ENCODE measurements at regions not wholly inside any gene's neighbourhood (a gene's known extent, or its start where the extent isn't known, plus 50 kb on each side); places are given as distances from the start of the nearest gene placed in this dataset.

DNA sequence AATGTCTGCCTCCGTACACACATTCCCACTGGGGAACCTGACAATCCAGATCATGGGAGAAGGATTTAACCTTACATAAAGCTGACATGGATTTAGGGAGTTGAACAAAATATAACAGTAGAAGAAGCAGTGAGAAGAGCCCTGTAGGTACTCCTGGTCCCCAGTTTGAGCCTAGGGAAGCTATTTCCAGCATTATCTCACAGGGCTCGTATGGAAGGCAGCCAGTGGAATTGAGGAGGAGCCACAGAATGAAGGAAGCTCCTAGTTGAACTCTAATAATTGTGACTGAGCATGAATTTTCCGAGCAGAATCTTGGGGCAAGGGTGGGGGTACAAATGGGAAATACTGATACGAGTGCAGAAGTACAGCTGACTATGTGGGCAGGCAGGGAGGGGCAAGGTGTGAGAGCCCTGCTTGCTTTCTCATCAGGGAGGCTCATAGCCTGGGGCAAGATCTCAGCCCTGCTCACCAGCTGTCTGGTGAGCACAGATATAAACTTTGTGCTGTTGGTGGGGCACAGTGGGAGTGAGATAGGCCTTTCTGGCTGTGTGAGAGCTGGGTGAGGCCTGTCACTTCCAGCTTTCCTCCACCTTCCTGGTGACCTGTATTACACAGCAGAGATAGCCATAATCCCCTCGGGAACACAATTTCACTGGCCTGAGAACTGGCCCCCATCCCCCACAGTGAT lies 290.7 kb upstream of the IL12B start (continued):
- TF ChIP-seq, protein P1, sequence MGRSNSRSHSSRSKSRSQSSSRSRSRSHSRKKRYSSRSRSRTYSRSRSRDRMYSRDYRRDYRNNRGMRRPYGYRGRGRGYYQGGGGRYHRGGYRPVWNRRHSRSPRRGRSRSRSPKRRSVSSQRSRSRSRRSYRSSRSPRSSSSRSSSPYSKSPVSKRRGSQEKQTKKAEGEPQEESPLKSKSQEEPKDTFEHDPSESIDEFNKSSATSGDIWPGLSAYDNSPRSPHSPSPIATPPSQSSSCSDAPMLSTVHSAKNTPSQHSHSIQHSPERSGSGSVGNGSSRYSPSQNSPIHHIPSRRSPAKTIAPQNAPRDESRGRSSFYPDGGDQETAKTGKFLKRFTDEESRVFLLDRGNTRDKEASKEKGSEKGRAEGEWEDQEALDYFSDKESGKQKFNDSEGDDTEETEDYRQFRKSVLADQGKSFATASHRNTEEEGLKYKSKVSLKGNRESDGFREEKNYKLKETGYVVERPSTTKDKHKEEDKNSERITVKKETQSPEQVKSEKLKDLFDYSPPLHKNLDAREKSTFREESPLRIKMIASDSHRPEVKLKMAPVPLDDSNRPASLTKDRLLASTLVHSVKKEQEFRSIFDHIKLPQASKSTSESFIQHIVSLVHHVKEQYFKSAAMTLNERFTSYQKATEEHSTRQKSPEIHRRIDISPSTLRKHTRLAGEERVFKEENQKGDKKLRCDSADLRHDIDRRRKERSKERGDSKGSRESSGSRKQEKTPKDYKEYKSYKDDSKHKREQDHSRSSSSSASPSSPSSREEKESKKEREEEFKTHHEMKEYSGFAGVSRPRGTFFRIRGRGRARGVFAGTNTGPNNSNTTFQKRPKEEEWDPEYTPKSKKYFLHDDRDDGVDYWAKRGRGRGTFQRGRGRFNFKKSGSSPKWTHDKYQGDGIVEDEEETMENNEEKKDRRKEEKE (IDR thresholded peaks at IDR 0.05): no peak
- TF ChIP-seq SMC3 (IDR thresholded peaks at IDR 0.05; ENCODE audit: borderline replicate concordance, low read length) (no peak), ZNF384 (IDR thresholded peaks at IDR 0.05; ENCODE audit: borderline replicate concordance, low read depth, low read length) (no peak), POLR2AphosphoS5 (IDR thresholded peaks at IDR 0.05; ENCODE audit: low read length) (no peak), BACH1 (IDR thresholded peaks at IDR 0.05; ENCODE audit: borderline replicate concordance) (no peak), SREBF1 (IDR thresholded peaks at IDR 0.05; ENCODE audit: low read length) (no peak), POLR2A (IDR thresholded peaks at IDR 0.05; ENCODE audit: low read depth, low read length) (no peak), SPI1 (IDR thresholded peaks at IDR 0.05; ENCODE audit: borderline replicate concordance, insufficient read depth, low read depth, low read length) (no peak)
- TF ChIP-seq, protein P2, sequence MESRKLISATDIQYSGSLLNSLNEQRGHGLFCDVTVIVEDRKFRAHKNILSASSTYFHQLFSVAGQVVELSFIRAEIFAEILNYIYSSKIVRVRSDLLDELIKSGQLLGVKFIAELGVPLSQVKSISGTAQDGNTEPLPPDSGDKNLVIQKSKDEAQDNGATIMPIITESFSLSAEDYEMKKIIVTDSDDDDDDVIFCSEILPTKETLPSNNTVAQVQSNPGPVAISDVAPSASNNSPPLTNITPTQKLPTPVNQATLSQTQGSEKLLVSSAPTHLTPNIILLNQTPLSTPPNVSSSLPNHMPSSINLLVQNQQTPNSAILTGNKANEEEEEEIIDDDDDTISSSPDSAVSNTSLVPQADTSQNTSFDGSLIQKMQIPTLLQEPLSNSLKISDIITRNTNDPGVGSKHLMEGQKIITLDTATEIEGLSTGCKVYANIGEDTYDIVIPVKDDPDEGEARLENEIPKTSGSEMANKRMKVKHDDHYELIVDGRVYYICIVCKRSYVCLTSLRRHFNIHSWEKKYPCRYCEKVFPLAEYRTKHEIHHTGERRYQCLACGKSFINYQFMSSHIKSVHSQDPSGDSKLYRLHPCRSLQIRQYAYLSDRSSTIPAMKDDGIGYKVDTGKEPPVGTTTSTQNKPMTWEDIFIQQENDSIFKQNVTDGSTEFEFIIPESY (IDR thresholded peaks at IDR 0.05): no peak
- TF ChIP-seq, protein P3, sequence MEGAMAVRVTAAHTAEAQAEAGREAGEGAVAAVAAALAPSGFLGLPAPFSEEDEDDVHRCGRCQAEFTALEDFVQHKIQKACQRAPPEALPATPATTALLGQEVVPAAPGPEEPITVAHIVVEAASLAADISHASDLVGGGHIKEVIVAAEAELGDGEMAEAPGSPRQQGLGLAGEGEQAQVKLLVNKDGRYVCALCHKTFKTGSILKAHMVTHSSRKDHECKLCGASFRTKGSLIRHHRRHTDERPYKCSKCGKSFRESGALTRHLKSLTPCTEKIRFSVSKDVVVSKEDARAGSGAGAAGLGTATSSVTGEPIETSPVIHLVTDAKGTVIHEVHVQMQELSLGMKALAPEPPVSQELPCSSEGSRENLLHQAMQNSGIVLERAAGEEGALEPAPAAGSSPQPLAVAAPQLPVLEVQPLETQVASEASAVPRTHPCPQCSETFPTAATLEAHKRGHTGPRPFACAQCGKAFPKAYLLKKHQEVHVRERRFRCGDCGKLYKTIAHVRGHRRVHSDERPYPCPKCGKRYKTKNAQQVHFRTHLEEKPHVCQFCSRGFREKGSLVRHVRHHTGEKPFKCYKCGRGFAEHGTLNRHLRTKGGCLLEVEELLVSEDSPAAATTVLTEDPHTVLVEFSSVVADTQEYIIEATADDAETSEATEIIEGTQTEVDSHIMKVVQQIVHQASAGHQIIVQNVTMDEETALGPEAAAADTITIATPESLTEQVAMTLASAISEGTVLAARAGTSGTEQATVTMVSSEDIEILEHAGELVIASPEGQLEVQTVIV (IDR thresholded peaks at IDR 0.05; ENCODE audit: borderline replicate concordance, partially characterized antibody): no peak

Data from GM12878 (cell line).